ENCODE measurements at regions not wholly inside any gene's neighbourhood (a gene's known extent, or its start where the extent isn't known, plus 50 kb on each side); places are given as distances from the start of the nearest gene placed in this dataset.
"Not testable (repeated sequence)": the region's sequence is repeated elsewhere in the genome, so short reads cannot be mapped to it uniquely, and the experiment has no call there.

- no peak for DNase-seq (ENCODE audit: low spot score in 2 of 2)
- Histone ChIP-seq H3K9me3 (no peaks in the 10 kb centered on the region), H3K27me3 (no peaks in the 10 kb centered on the region), H3K4me1 (peaks cover 0 to 4% of the 10 kb centered on the region in 2 donors), H3K36me3 (no peaks in the 10 kb centered on the region), H3K27ac (no peak overlapping the region), H3K4me3 (no peak overlapping the region)
- intact Hi-C loops (cut with DNase I) = no loop called here
- TF ChIP-seq, protein P1, sequence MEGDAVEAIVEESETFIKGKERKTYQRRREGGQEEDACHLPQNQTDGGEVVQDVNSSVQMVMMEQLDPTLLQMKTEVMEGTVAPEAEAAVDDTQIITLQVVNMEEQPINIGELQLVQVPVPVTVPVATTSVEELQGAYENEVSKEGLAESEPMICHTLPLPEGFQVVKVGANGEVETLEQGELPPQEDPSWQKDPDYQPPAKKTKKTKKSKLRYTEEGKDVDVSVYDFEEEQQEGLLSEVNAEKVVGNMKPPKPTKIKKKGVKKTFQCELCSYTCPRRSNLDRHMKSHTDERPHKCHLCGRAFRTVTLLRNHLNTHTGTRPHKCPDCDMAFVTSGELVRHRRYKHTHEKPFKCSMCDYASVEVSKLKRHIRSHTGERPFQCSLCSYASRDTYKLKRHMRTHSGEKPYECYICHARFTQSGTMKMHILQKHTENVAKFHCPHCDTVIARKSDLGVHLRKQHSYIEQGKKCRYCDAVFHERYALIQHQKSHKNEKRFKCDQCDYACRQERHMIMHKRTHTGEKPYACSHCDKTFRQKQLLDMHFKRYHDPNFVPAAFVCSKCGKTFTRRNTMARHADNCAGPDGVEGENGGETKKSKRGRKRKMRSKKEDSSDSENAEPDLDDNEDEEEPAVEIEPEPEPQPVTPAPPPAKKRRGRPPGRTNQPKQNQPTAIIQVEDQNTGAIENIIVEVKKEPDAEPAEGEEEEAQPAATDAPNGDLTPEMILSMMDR (IDR thresholded peaks at IDR 0.05) = no peak
These were observed 174.5 kb downstream of the CD83 start for GRCh38 chr6:14292119-14292518.

DNA sequence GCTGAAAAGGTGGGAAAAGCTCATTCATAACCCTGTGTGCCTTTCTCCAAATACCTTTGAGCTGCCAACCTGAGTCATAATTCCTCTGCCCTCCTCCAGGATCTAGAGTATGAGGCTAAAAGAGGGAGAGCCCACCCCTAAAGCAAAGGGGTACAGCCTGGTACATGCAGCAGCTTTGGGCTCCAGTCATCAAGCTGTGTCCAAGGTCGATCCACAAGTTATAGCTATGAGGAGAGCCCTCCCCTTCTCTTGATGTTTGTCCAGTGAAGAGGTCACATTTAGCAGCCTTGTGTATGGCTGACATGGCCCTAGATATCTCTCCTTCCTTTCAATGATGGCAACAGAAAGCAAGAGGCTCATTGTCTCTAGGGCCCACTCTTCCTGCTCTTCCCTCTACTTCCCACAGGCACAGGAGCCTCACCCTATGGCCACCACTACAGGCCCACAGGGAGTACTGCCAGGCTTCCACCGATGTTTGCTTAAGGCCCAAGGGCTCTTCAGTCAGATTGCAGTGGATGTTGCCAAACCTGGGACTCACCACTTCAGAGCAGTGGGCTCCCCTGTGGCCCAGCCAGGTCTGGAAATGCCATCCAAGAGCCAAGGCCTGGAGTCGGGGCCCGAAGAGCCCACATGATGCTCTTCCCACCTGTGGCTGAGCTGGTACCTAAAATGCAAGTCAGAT lies 176.8 kb downstream of the CD83 start:
- no peak for DNase-seq (ENCODE audit: low spot score in 2 of 2)
- H3K4me3 ChIP-seq = no peak overlapping the region

GRCh38 chr6:14296698-14297097 lies 179.1 kb downstream of the CD83 start:
- H3K27ac ChIP-seq; H3K9me3 ChIP-seq; H3K27me3 ChIP-seq; DNase-seq (ENCODE audit: low spot score in 2 of 2); intact Hi-C loops (cut with DNase I); H3K4me1 ChIP-seq; H3K36me3 ChIP-seq; H3K4me3 ChIP-seq: not testable (repeated sequence)

More for the DNA sequence above, 176.8 kb downstream of the CD83 start:
- no peaks in the 10 kb centered on the region for H3K27me3 ChIP-seq
- TF ChIP-seq, protein P1 (IDR thresholded peaks at IDR 0.05) = no peak
- intact Hi-C loops (cut with DNase I) = no loop called here
- H3K36me3 ChIP-seq = no peaks in the 10 kb centered on the region
- no peaks in the 10 kb centered on the region for H3K9me3 ChIP-seq
- H3K4me1 ChIP-seq = no peaks in the 10 kb centered on the region
- H3K27ac ChIP-seq = no peak overlapping the region

DNA sequence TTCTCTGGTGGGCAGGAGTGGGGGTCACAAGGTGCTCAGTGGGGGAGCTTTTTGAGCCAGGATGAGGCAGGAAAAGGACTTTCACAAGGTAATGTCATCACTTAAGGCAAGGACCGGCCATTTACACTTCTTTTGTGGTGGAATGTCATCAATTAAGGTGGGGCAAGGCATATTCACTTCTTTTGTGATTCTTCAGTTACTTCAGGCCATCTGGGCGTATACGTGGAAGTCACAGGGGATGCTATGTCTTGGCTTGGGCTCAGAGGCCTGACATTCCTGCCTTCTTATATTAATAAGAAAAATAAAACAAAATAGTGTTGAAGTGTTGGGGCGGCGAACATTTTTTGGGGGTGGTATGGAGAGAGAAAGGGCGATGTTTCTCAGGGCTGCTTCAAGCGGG lies 179.5 kb downstream of the CD83 start:
- DNase-seq (ENCODE audit: low spot score in 2 of 2); H3K4me3 ChIP-seq; intact Hi-C loops (cut with DNase I); H3K4me1 ChIP-seq; H3K36me3 ChIP-seq; H3K27me3 ChIP-seq; H3K9me3 ChIP-seq; H3K27ac ChIP-seq: not testable (repeated sequence)

GRCh38 chr6:14300189-14300588 lies 182.6 kb downstream of the CD83 start:
- H3K27me3 ChIP-seq; DNase-seq (ENCODE audit: low spot score in 2 of 2); H3K27ac ChIP-seq; H3K4me3 ChIP-seq; H3K36me3 ChIP-seq; intact Hi-C loops (cut with DNase I); H3K9me3 ChIP-seq; H3K4me1 ChIP-seq: not testable (repeated sequence)

GRCh38 chr6:14300721-14301120 lies 183.1 kb downstream of the CD83 start:
- H3K27ac ChIP-seq; H3K4me3 ChIP-seq; intact Hi-C loops (cut with DNase I); H3K4me1 ChIP-seq; H3K27me3 ChIP-seq; H3K9me3 ChIP-seq; H3K36me3 ChIP-seq; DNase-seq (ENCODE audit: low spot score in 2 of 2): not testable (repeated sequence)

DNA sequence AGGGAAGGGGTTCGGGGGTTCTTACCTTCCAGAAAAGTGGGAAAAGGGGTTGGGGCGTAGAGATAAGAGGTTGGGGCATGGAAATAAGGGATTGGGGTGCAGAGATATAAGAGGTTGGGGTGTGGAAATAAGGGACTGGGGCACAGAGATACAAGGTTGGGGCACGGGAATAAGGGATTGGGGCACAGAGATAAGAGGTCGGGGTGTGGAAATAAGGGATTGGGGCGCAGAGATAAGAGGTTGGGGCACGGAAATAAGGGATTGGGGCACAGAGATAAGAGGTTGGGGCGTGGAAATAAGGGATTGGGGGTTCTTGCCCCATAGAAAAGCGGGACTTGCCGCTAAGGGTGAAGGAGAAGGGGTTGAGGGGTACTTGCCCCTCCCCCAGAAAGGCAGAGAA lies 183.9 kb downstream of the CD83 start:
- H3K4me3 ChIP-seq; DNase-seq (ENCODE audit: low spot score in 2 of 2); intact Hi-C loops (cut with DNase I); H3K9me3 ChIP-seq; H3K27ac ChIP-seq; H3K4me1 ChIP-seq; H3K36me3 ChIP-seq; H3K27me3 ChIP-seq: not testable (repeated sequence)

DNA sequence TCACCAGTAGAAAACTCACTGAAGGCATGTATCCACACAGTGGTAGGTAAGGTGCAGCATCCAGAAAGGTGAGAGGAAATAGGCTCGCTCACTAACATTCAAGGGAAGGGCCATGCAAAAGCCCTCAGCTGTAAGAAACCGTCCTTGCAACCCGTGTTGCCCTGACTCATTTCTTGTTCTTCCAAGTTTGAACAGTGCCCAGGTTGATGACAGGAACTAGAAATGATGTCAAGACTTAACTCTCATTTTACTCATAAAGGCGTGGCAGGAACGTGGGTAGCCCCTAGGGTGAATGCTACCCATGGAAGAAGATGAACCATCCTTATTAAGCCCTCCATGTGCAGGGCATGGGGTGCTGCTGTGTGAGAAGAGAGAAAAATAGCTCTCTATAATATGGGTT lies 187.6 kb downstream of the CD83 start:
- H3K36me3 ChIP-seq = no peaks in the 10 kb centered on the region
- no peaks in the 10 kb centered on the region for H3K27me3 ChIP-seq
- no peaks in the 10 kb centered on the region for H3K4me1 ChIP-seq
- intact Hi-C loops (cut with DNase I) = no loop called here
- H3K27ac ChIP-seq = no peak overlapping the region
- no peaks in the 10 kb centered on the region for H3K9me3 ChIP-seq
- no peak for DNase-seq (ENCODE audit: low spot score in 2 of 2)
- TF ChIP-seq, protein P1 (IDR thresholded peaks at IDR 0.05) = no peak
- no peak overlapping the region for H3K4me3 ChIP-seq
